ENCODE measurements at regions not wholly inside any gene's neighbourhood (a gene's known extent, or its start where the extent isn't known, plus 50 kb on each side); places are given as distances from the start of the nearest gene placed in this dataset.

DNA sequence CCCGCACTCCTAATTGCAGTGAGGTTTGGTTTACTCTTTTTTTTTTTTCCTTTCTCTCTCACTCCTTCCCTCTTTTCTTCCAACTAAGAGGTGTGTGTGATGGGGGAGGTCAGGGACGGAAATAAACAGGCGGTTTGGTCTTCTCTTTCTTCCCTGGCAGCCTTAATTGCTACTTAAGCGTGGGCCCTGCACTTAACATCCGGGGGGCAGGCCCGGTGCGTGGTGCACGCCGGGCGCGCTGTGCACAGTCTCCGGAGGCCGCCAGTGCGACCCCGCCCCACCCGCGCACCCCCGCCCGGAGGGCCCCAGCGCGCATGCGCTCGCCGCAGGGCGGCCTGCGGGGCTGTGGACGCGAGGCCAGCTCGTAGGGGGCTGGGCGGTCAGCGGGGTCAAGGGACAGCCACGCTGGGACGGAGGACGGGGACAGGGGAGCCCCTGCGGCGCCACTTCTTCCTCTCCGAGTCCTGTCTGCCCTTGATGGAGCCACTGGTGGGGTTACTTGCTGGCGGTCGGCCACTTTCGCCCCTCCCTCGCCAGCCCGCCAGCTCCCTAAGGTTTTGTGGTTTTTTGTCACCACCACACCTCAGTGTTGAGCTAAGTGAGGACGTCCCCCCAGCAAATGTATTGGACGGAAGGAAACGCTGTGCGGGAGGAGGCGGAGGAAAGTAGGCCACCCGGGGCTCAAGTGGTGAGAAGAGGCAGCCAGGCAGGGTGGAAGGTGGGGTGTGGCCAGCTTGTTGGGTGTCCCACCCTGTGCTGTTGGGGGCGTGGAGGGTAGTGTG lies 120.9 kb downstream of the MRM1 start:
- whole genome bisulfite sequencing, 2 experiments (ENCODE audit: extremely low coverage in 1 of 2, insufficient coverage in 1 of 2, insufficient read length in 1 of 2, insufficient replicate concordance in 2 of 2, low coverage in 1 of 2, low lambda C conversion rate in 2 of 2, missing lambda C conversion rate in 1 of 2): 22% methylated on average over 35 of the region's 49 CpGs; no CpG with 5 or more reads in 1 of the 2 experiments
- FAIRE-seq: no peak
- no peak overlapping the region for H3K4ac ChIP-seq (replicated peaks; ENCODE audit: insufficient read length, low read depth, low read length)
- peak overlapping the region; percentile 61; the same call in 1 of the 2 replicates for H2AFZ ChIP-seq (ENCODE audit: low read length)
- H3K4me3 ChIP-seq (ENCODE audit: extremely low read depth in 1 of 4, insufficient read depth in 2 of 4, low read depth in 3 of 4, low read length in 4 of 4): peak overlapping the region; percentile 28 to 58 (median 34); a peak in 7 of 8 replicates
- peak overlapping the region; percentile 81 for H3K18ac ChIP-seq (ENCODE audit: extremely low read depth, low read length)
- H3K9me3 ChIP-seq (ENCODE audit: insufficient read depth in 2 of 2, low read depth in 1 of 2, low read length in 1 of 2): no peaks in the 10 kb centered on the region
- TF ChIP-seq SIN3A (conservative IDR thresholded peaks at IDR 0.05 in 1 of 2, IDR thresholded peaks at IDR 0.05 in 1 of 2; ENCODE audit: low read depth in 1 of 2, low read length in 2 of 2) (0 out of 4 replicates have a peak, but pooled peaks of 1 of the 2 experiments have one; percentile 31), POLR2AphosphoS5 (IDR thresholded peaks at IDR 0.05; ENCODE audit: low read depth, low read length) (no peak), EP300 (IDR thresholded peaks at IDR 0.05; ENCODE audit: borderline replicate concordance in 1 of 2, low read depth in 2 of 2, low read length in 2 of 2) (no peak), TEAD4 (IDR thresholded peaks at IDR 0.05; ENCODE audit: low read depth, low read length) (no peak), ASH2L (IDR thresholded peaks at IDR 0.05; ENCODE audit: low read length) (peak; percentile 48), BCL11A (IDR thresholded peaks at IDR 0.05; ENCODE audit: low read depth in 2 of 2, low read length in 2 of 2) (no peak), NRF1 (IDR thresholded peaks at IDR 0.05; ENCODE audit: low read depth, low read length) (peak; percentile 66)
- TF ChIP-seq, protein P1, sequence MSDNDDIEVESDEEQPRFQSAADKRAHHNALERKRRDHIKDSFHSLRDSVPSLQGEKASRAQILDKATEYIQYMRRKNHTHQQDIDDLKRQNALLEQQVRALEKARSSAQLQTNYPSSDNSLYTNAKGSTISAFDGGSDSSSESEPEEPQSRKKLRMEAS (IDR thresholded peaks at IDR 0.05): 0 out of 2 replicates have a peak, but pooled peaks have one; percentile 32
- no peaks in the 10 kb centered on the region for H3K79me1 ChIP-seq (ENCODE audit: low read depth, low read length)
- H2BK5ac ChIP-seq (ENCODE audit: low read depth, low read length): peak overlapping the region; percentile 29; the same call in 1 of the 2 replicates
- peak overlapping the region; percentile 61 for H4K5ac ChIP-seq (ENCODE audit: insufficient read length, low read depth, low read length)
- H3K27ac ChIP-seq (ENCODE audit: low read depth, low read length): no peak overlapping the region
- H4K8ac ChIP-seq (ENCODE audit: extremely low read depth, insufficient read depth, low read length): peak overlapping the region; percentile 89
- 0 out of 2 replicates have a peak overlapping the region, but pooled peaks have one; percentile 34 for H2BK20ac ChIP-seq (ENCODE audit: low read length)
- H2BK15ac ChIP-seq (ENCODE audit: low read length): peak overlapping the region; percentile 78; the same call in 1 of the 2 replicates
- peaks cover 9 to 11% (median 10%) of the 10 kb centered on the region in 4 experiments; a peak in 6 of 7 replicates for H3K4me1 ChIP-seq (replicated peaks in 1 of 4; ENCODE audit: control insufficient read depth in 3 of 4, insufficient read depth in 4 of 4, low read length in 3 of 4)
- DNase-seq (ENCODE audit: low read depth in 1 of 2, low spot score in 2 of 2): peak in 1 of 2 experiments; percentile 83
- no peaks in the 10 kb centered on the region for H3K79me2 ChIP-seq (ENCODE audit: control insufficient read depth in 1 of 2, insufficient read depth in 2 of 2, low read length in 2 of 2)
- no peak overlapping the region; a peak in 2 of 7 replicates for H3K9ac ChIP-seq (replicated peaks in 1 of 4; ENCODE audit: extremely low read depth in 1 of 4, low read depth in 3 of 4, low read length in 3 of 4)
- POLR2A ChIA-PET (ENCODE audit: partially characterized antibody): interaction anchor here (0.8 to 1.3 kb wide), 5 partner anchors 11 to 188 kb away, joined by 3 to 4 read pairs (median 3); partner anchors contain the start of genes MYO19 and PIGW
- H2AK5ac ChIP-seq (ENCODE audit: low read depth, low read length): no peak overlapping the region
- H3K36me3 ChIP-seq (ENCODE audit: control insufficient read depth in 2 of 4, insufficient read depth in 4 of 4, low read length in 3 of 4): no peaks in the 10 kb centered on the region
- H4K91ac ChIP-seq (replicated peaks; ENCODE audit: insufficient read length, low read length): peak overlapping the region; percentile 83
- H3K14ac ChIP-seq (ENCODE audit: insufficient read length): no peak overlapping the region
- CTCF ChIA-PET (ENCODE audit: partially characterized antibody): interaction anchor here (0.9 to 5.7 kb wide), 8 partner anchors 10 to 96 kb away, joined by 3 to 25 read pairs (median 5); no protein-coding TSS in a partner anchor
- no peaks in the 10 kb centered on the region; a peak in 3 of 7 replicates for H3K27me3 ChIP-seq (replicated peaks in 1 of 4; ENCODE audit: control insufficient read depth in 3 of 4, extremely low read depth in 1 of 4, insufficient read depth in 3 of 4, low read length in 3 of 4)
- no peak overlapping the region for H3K23ac ChIP-seq (ENCODE audit: insufficient read length)
- peak overlapping the region; percentile 94 for H2BK12ac ChIP-seq (ENCODE audit: low read depth, low read length)
- no peak overlapping the region for H2BK120ac ChIP-seq (replicated peaks; ENCODE audit: low read depth, low read length)
- H4K20me1 ChIP-seq (replicated peaks in 1 of 2; ENCODE audit: control insufficient read depth in 1 of 2, insufficient read depth in 2 of 2, low read length in 2 of 2): no peaks in the 10 kb centered on the region
- H3K4me2 ChIP-seq (ENCODE audit: insufficient read depth in 1 of 2, low read depth in 2 of 2, low read length in 2 of 2): peak overlapping the region; percentile 62 to 73
- peaks cover 3% of the 10 kb centered on the region; the same call in 1 of the 2 replicates for H3K23me2 ChIP-seq (ENCODE audit: low read depth, low read length)
- no peak overlapping the region for H3K56ac ChIP-seq (replicated peaks; ENCODE audit: insufficient read length, low read depth, low read length)
